Endothelial cell of umbilical vein (primary cell): ENCODE measurements at regions not wholly inside any gene's neighbourhood (a gene's known extent, or its start where the extent isn't known, plus 50 kb on each side); places are given as distances from the start of the nearest gene placed in this dataset.

Experiments used
- MAX ChIP-seq: IDR thresholded peaks from 2 replicates; pipeline ENCODE4 v1.6.1; 2011; ENCODE audit not compliant: insufficient read depth, insufficient read length
- POLR2A ChIP-seq: IDR thresholded peaks from 2 replicates; pipeline ENCODE4 v1.6.1; 2012; ENCODE audit warnings: low read depth, mild to moderate bottlenecking, control low read depth, low read length
- TF ChIP-seq, protein P1 (sequence below), 2 donors: IDR thresholded peaks; 1 replicate in 1 of 2; 2 replicates in 1 of 2; pipeline ENCODE4 v1.5.1; 2011; ENCODE audit warnings: low read length in 2 of 2, mild to moderate bottlenecking in 2 of 2, moderate library complexity in 2 of 2, control low read depth in 1 of 2, inconsistent platforms in 1 of 2, low read depth in 1 of 2; ENCODE audit not compliant: insufficient read depth in 1 of 2; ENCODE audit errors: extremely low read depth in 1 of 2

DNA sequence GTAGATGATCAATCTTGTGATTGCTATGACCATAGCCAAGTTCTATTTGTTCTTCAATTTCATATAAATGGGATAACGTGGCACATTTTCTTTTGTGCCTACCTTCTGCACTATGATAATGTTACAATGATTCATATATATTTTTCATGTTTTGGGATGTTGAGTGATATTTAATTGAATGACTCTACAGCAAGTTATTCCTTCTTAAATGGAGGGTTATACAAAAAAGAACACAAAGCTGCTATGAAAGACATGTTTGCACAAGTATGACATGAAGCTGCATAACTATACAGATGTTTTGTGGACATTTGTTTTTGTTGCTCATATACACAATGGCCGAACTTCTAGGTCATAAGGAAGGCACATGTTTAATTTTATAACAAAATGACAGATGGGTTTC is 356.2 kb downstream of the CBLN2 start:
- TF ChIP-seq MAX (no peak), POLR2A (no peak)
- TF ChIP-seq, protein P1, sequence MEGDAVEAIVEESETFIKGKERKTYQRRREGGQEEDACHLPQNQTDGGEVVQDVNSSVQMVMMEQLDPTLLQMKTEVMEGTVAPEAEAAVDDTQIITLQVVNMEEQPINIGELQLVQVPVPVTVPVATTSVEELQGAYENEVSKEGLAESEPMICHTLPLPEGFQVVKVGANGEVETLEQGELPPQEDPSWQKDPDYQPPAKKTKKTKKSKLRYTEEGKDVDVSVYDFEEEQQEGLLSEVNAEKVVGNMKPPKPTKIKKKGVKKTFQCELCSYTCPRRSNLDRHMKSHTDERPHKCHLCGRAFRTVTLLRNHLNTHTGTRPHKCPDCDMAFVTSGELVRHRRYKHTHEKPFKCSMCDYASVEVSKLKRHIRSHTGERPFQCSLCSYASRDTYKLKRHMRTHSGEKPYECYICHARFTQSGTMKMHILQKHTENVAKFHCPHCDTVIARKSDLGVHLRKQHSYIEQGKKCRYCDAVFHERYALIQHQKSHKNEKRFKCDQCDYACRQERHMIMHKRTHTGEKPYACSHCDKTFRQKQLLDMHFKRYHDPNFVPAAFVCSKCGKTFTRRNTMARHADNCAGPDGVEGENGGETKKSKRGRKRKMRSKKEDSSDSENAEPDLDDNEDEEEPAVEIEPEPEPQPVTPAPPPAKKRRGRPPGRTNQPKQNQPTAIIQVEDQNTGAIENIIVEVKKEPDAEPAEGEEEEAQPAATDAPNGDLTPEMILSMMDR (IDR thresholded peaks at IDR 0.05; ENCODE audit: extremely low read depth in 1 of 2, insufficient read depth in 1 of 2, low read depth in 1 of 2, low read length in 2 of 2): no peak
